Esophagus muscularis mucosa (tissue), 3 donors: ENCODE measurements at regions not wholly inside any gene's neighbourhood (a gene's known extent, or its start where the extent isn't known, plus 50 kb on each side); places are given as distances from the start of the nearest gene placed in this dataset.

Source experiments
- POLR2A ChIP-seq: fragments of 450-650 bp; IDR thresholded peaks from one replicate; pipeline ENCODE4 v1.6.1; 2017; ENCODE audit warnings: antibody characterized with exemption, moderate library complexity, mild to moderate bottlenecking, low read depth
- TF ChIP-seq, protein P1 (sequence below), 3 experiments: fragments of 200-600 bp in 2 of 3; fragments of 450-650 bp in 1 of 3; sonication (generic) in 2 of 3; IDR thresholded peaks; one replicate each; pipeline ENCODE4 v1.5.1; 2017 to 2019; ENCODE audit warnings: antibody characterized with exemption in 3 of 3, mild to moderate bottlenecking in 2 of 3, moderate library complexity in 1 of 3

DNA sequence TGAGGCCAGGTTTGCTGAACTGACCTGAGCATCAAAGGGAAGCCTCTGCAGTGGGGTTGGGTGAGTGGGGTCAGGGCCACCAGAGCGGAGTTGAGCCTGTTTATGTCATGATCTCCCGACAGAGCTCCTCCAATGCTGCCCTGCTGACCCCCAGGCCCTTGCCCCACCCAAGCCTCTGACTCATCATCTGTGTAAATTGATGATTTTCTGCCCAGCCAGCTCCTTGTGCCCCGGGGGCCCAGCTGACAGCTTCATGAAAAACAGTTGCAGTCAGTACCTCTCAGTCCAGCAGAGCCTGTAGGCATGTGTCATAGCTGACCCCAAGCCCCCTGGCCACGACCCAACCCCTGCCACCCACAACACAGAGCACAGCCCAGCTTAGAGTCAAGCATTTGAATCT lies 134.9 kb downstream of the CCT6B start:
- TF ChIP-seq, protein P1, sequence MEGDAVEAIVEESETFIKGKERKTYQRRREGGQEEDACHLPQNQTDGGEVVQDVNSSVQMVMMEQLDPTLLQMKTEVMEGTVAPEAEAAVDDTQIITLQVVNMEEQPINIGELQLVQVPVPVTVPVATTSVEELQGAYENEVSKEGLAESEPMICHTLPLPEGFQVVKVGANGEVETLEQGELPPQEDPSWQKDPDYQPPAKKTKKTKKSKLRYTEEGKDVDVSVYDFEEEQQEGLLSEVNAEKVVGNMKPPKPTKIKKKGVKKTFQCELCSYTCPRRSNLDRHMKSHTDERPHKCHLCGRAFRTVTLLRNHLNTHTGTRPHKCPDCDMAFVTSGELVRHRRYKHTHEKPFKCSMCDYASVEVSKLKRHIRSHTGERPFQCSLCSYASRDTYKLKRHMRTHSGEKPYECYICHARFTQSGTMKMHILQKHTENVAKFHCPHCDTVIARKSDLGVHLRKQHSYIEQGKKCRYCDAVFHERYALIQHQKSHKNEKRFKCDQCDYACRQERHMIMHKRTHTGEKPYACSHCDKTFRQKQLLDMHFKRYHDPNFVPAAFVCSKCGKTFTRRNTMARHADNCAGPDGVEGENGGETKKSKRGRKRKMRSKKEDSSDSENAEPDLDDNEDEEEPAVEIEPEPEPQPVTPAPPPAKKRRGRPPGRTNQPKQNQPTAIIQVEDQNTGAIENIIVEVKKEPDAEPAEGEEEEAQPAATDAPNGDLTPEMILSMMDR (IDR thresholded peaks at IDR 0.05) = no peak
- TF ChIP-seq POLR2A = no peak
